ENCODE measurements at regions not wholly inside any gene's neighbourhood (a gene's known extent, or its start where the extent isn't known, plus 50 kb on each side); places are given as distances from the start of the nearest gene placed in this dataset.

GRCh38 chr5:124669300-124669648 is 77.2 kb downstream of the ZNF608 start:
- Histone ChIP-seq H3K4me3 (replicated peaks in 1 of 3; ENCODE audit: low read depth in 2 of 3, low read length in 3 of 3) (no peak overlapping the region), H2AFZ (ENCODE audit: insufficient read depth, low read depth, low read length, poor library complexity, severe bottlenecking) (no peak overlapping the region), H3K4me2 (replicated peaks; ENCODE audit: extremely low read depth, low read length, poor library complexity, severe bottlenecking) (no peak overlapping the region), H3K4me1 (ENCODE audit: control insufficient read depth in 1 of 2, insufficient read depth in 2 of 2, low read length in 2 of 2) (no peaks in the 10 kb centered on the region), H4K20me1 (ENCODE audit: insufficient read depth, low read length) (no peaks in the 10 kb centered on the region), H3K27ac (ENCODE audit: low read depth in 1 of 2, low read length in 2 of 2) (no peak overlapping the region), H3K36me3 (replicated peaks in 1 of 2; ENCODE audit: control insufficient read depth in 1 of 2, insufficient read depth in 2 of 2, low read length in 2 of 2) (no peaks in the 10 kb centered on the region), H3K27me3 (ENCODE audit: control insufficient read depth in 2 of 2, insufficient read depth in 2 of 2, low read length in 2 of 2) (peaks cover 0 to 4% of the 10 kb centered on the region in 2 donors), H3K79me2 (ENCODE audit: insufficient read depth, low read length) (no peaks in the 10 kb centered on the region), H3K9ac (ENCODE audit: insufficient read depth, low read length, poor library complexity, severe bottlenecking) (no peak overlapping the region), H3K9me3 (replicated peaks in 1 of 2; ENCODE audit: control insufficient read depth in 1 of 2, insufficient read depth in 1 of 2, low read length in 2 of 2) (no peaks in the 10 kb centered on the region)
- Mint-ChIP-seq H3K27me3 (ENCODE audit: low read depth in 3 of 3) (peaks cover 0 to 11% (median 0%) of the 10 kb centered on the region in 3 donors), H3K4me3 (no peak overlapping the region), H3K9me3 (no peaks in the 10 kb centered on the region), H3K4me1 (no peaks in the 10 kb centered on the region), H3K36me3 (no peaks in the 10 kb centered on the region), H3K27ac (no peak overlapping the region)
- no peak for DNase-seq
- TF ChIP-seq CTCF (IDR thresholded peaks at IDR 0.05): no peak
- WGBS (ENCODE audit: insufficient coverage): 96% methylated on average over 2 of the region's 4 CpGs
- intact Hi-C loops (cut with micrococcal nuclease): no loop called here

- no peak for DNase-seq
- Histone ChIP-seq H3K4me1 (ENCODE audit: control insufficient read depth in 1 of 2, insufficient read depth in 2 of 2, low read length in 2 of 2) (no peaks in the 10 kb centered on the region), H3K79me2 (ENCODE audit: insufficient read depth, low read length) (no peaks in the 10 kb centered on the region), H3K27ac (ENCODE audit: low read depth in 1 of 2, low read length in 2 of 2) (no peak overlapping the region), H2AFZ (ENCODE audit: insufficient read depth, low read depth, low read length, poor library complexity, severe bottlenecking) (no peak overlapping the region), H3K9me3 (replicated peaks in 1 of 2; ENCODE audit: control insufficient read depth in 1 of 2, insufficient read depth in 1 of 2, low read length in 2 of 2) (no peaks in the 10 kb centered on the region), H3K9ac (ENCODE audit: insufficient read depth, low read length, poor library complexity, severe bottlenecking) (no peak overlapping the region), H3K4me3 (replicated peaks in 1 of 3; ENCODE audit: low read depth in 2 of 3, low read length in 3 of 3) (no peak overlapping the region), H3K36me3 (replicated peaks in 1 of 2; ENCODE audit: control insufficient read depth in 1 of 2, insufficient read depth in 2 of 2, low read length in 2 of 2) (no peaks in the 10 kb centered on the region), H3K27me3 (ENCODE audit: control insufficient read depth in 2 of 2, insufficient read depth in 2 of 2, low read length in 2 of 2) (peaks cover 0 to 4% of the 10 kb centered on the region in 2 donors), H3K4me2 (replicated peaks; ENCODE audit: extremely low read depth, low read length, poor library complexity, severe bottlenecking) (no peak overlapping the region), H4K20me1 (ENCODE audit: insufficient read depth, low read length) (no peaks in the 10 kb centered on the region)
- intact Hi-C loops (cut with micrococcal nuclease): no loop called here
- no peak overlapping the region for H3K27ac Mint-ChIP-seq
- no peak overlapping the region for H3K4me3 Mint-ChIP-seq
- WGBS (ENCODE audit: insufficient coverage): 83% methylated on average over 3 of the region's 7 CpGs
- no peaks in the 10 kb centered on the region for H3K9me3 Mint-ChIP-seq
- TF ChIP-seq CTCF (IDR thresholded peaks at IDR 0.05): no peak
- H3K27me3 Mint-ChIP-seq (ENCODE audit: low read depth in 3 of 3): peaks cover 0 to 11% (median 3%) of the 10 kb centered on the region in 3 donors
- H3K4me1 Mint-ChIP-seq: no peaks in the 10 kb centered on the region
- no peaks in the 10 kb centered on the region for H3K36me3 Mint-ChIP-seq
These were observed 77.8 kb downstream of the ZNF608 start for GRCh38 chr5:124668353-124669299.

Data from CD14-positive monocyte (primary cell).